ENCODE measurements at regions not wholly inside any gene's neighbourhood (a gene's known extent, or its start where the extent isn't known, plus 50 kb on each side); places are given as distances from the start of the nearest gene placed in this dataset.

DNA sequence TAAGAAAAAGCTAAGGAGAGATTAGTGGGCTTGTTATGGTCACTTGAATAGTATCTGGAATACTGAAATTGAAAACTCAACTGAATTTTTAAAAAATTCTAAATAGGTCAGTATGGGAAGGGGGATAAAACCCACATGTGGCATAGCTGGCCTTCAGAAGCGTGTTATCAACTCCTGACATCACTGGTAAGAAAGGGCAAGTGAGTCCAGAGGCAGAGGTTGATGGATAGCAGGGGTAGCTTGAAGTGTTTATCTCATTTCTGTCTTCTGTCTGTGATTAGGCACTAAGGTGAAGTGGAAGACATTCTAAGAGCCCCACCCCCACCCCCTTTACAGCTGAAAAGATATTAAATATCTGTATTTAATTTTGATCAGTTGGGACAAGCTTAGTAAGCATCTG lies 261.4 kb upstream of the TMTC1 start:
- H3K9me3 ChIP-seq: no peaks in the 10 kb centered on the region
- no peaks in the 10 kb centered on the region for H3K4me1 ChIP-seq (ENCODE audit: control insufficient read depth in 1 of 2, extremely low read depth in 1 of 2, insufficient read depth in 2 of 2, low read length in 2 of 2)
- DNase-seq (no peak), ATAC-seq (replicated peaks in 1 of 4) (no peak)
- ChIA-PET POLR2A (no interaction called here), CTCF (no interaction called here)
- no peak overlapping the region for H3K27ac ChIP-seq (ENCODE audit: low read length)
- peaks cover 2 to 8% (median 8%) of the 10 kb centered on the region in 3 donors for H3K9me3 Mint-ChIP-seq
- no peaks in the 10 kb centered on the region for H3K27me3 Mint-ChIP-seq
- H3K4me1 Mint-ChIP-seq: no peaks in the 10 kb centered on the region
- no peak overlapping the region for H3K4me3 Mint-ChIP-seq
- H3K36me3 ChIP-seq (ENCODE audit: control insufficient read depth in 2 of 2, extremely low read depth in 1 of 2, insufficient read depth in 1 of 2, low read length in 1 of 2): no peaks in the 10 kb centered on the region
- H3K36me3 Mint-ChIP-seq: no peaks in the 10 kb centered on the region
- no CpG with 5 or more reads among the region's 1 CpG for WGBS (ENCODE audit: insufficient coverage)
- H3K27ac Mint-ChIP-seq: no peak overlapping the region
- no peak overlapping the region for H3K4me3 ChIP-seq (ENCODE audit: control insufficient read depth in 1 of 2, extremely low read depth in 1 of 2, low read length in 1 of 2)
- no peaks in the 10 kb centered on the region for H3K27me3 ChIP-seq (replicated peaks in 1 of 2; ENCODE audit: control insufficient read depth in 2 of 2, extremely low read depth in 1 of 2, insufficient read depth in 2 of 2, low read length in 1 of 2)

DNA sequence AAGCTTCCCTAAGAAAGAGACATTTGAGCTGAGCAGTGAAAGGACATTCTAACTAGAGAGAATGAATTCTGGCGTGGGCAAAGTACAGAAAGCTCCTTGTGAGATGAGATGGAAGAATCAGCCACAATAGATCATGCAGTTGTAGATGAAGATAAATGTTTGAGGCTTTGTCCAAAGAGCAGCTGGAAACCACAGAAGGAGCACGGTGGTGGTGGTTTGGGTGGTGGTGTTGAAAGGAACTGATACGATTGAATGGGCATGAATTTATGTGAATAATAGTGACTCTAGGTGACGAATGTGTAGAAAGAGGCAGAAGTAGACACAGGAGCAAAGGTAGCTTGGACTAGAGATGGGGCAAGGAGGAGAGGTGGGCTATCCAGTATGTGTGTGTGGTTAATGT lies 260.5 kb upstream of the TMTC1 start:
- no peaks in the 10 kb centered on the region for H3K9me3 ChIP-seq
- no peaks in the 10 kb centered on the region for H3K4me1 ChIP-seq (ENCODE audit: control insufficient read depth in 1 of 2, extremely low read depth in 1 of 2, insufficient read depth in 2 of 2, low read length in 2 of 2)
- 76% methylated on average over 4 of the region's 4 CpGs for WGBS (ENCODE audit: insufficient coverage)
- ChIA-PET POLR2A (no interaction called here), CTCF (no interaction called here)
- Mint-ChIP-seq H3K4me1 (no peaks in the 10 kb centered on the region), H3K4me3 (no peak overlapping the region), H3K27ac (no peak overlapping the region), H3K9me3 (peaks cover 2 to 13% (median 9%) of the 10 kb centered on the region in 3 donors), H3K36me3 (no peaks in the 10 kb centered on the region), H3K27me3 (no peaks in the 10 kb centered on the region)
- no peak overlapping the region for H3K27ac ChIP-seq (ENCODE audit: low read length)
- DNase-seq (no peak), ATAC-seq (replicated peaks in 1 of 4) (no peak)
- H3K4me3 ChIP-seq (ENCODE audit: control insufficient read depth in 1 of 2, extremely low read depth in 1 of 2, low read length in 1 of 2): no peak overlapping the region
- no peaks in the 10 kb centered on the region for H3K36me3 ChIP-seq (ENCODE audit: control insufficient read depth in 2 of 2, extremely low read depth in 1 of 2, insufficient read depth in 1 of 2, low read length in 1 of 2)
- H3K27me3 ChIP-seq (replicated peaks in 1 of 2; ENCODE audit: control insufficient read depth in 2 of 2, extremely low read depth in 1 of 2, insufficient read depth in 2 of 2, low read length in 1 of 2): no peaks in the 10 kb centered on the region

GRCh38 chr12:30043151-30043847 lies 259.6 kb upstream of the TMTC1 start:
- no peaks in the 10 kb centered on the region for H3K4me1 ChIP-seq (ENCODE audit: control insufficient read depth in 1 of 2, extremely low read depth in 1 of 2, insufficient read depth in 2 of 2, low read length in 2 of 2)
- H3K9me3 ChIP-seq: no peaks in the 10 kb centered on the region
- H3K4me3 ChIP-seq (ENCODE audit: control insufficient read depth in 1 of 2, extremely low read depth in 1 of 2, low read length in 1 of 2): no peak overlapping the region
- CTCF ChIA-PET: no interaction called here
- no CpG with 5 or more reads among the region's 6 CpGs for WGBS (ENCODE audit: insufficient coverage)
- no peak for DNase-seq
- no peak for ATAC-seq (replicated peaks in 1 of 4)
- H3K9me3 Mint-ChIP-seq: peaks cover 2 to 15% (median 9%) of the 10 kb centered on the region in 3 donors
- H3K4me3 Mint-ChIP-seq: no peak overlapping the region
- no peaks in the 10 kb centered on the region for H3K27me3 ChIP-seq (replicated peaks in 1 of 2; ENCODE audit: control insufficient read depth in 2 of 2, extremely low read depth in 1 of 2, insufficient read depth in 2 of 2, low read length in 1 of 2)
- no peak overlapping the region for H3K27ac Mint-ChIP-seq
- no peaks in the 10 kb centered on the region for H3K36me3 Mint-ChIP-seq
- no peak overlapping the region for H3K27ac ChIP-seq (ENCODE audit: low read length)
- H3K27me3 Mint-ChIP-seq: no peaks in the 10 kb centered on the region
- H3K4me1 Mint-ChIP-seq: no peaks in the 10 kb centered on the region
- POLR2A ChIA-PET: no interaction called here
- no peaks in the 10 kb centered on the region for H3K36me3 ChIP-seq (ENCODE audit: control insufficient read depth in 2 of 2, extremely low read depth in 1 of 2, insufficient read depth in 1 of 2, low read length in 1 of 2)

- DNase-seq (no peak), ATAC-seq (replicated peaks in 1 of 4) (no peak)
- no peaks in the 10 kb centered on the region for H3K36me3 Mint-ChIP-seq
- peaks cover 2 to 15% (median 9%) of the 10 kb centered on the region in 3 donors for H3K9me3 Mint-ChIP-seq
- no peak overlapping the region for H3K27ac Mint-ChIP-seq
- Histone ChIP-seq H3K9me3 (no peaks in the 10 kb centered on the region), H3K36me3 (ENCODE audit: control insufficient read depth in 2 of 2, extremely low read depth in 1 of 2, insufficient read depth in 1 of 2, low read length in 1 of 2) (no peaks in the 10 kb centered on the region), H3K4me3 (ENCODE audit: control insufficient read depth in 1 of 2, extremely low read depth in 1 of 2, low read length in 1 of 2) (no peak overlapping the region), H3K4me1 (ENCODE audit: control insufficient read depth in 1 of 2, extremely low read depth in 1 of 2, insufficient read depth in 2 of 2, low read length in 2 of 2) (no peaks in the 10 kb centered on the region), H3K27ac (ENCODE audit: low read length) (no peak overlapping the region), H3K27me3 (replicated peaks in 1 of 2; ENCODE audit: control insufficient read depth in 2 of 2, extremely low read depth in 1 of 2, insufficient read depth in 2 of 2, low read length in 1 of 2) (no peaks in the 10 kb centered on the region)
- H3K4me3 Mint-ChIP-seq: no peak overlapping the region
- POLR2A ChIA-PET: no interaction called here
- no peaks in the 10 kb centered on the region for H3K27me3 Mint-ChIP-seq
- WGBS (ENCODE audit: insufficient coverage): no CpG with 5 or more reads among the region's 2 CpGs
- CTCF ChIA-PET: interaction anchor here in 1 of 2 donors (0.7 kb wide), 1 partner anchor 60 kb away, joined by 3 read pairs; no protein-coding TSS in a partner anchor
- no peaks in the 10 kb centered on the region for H3K4me1 Mint-ChIP-seq
These were observed 257.4 kb upstream of the TMTC1 start for GRCh38 chr12:30041096-30041495.

DNA sequence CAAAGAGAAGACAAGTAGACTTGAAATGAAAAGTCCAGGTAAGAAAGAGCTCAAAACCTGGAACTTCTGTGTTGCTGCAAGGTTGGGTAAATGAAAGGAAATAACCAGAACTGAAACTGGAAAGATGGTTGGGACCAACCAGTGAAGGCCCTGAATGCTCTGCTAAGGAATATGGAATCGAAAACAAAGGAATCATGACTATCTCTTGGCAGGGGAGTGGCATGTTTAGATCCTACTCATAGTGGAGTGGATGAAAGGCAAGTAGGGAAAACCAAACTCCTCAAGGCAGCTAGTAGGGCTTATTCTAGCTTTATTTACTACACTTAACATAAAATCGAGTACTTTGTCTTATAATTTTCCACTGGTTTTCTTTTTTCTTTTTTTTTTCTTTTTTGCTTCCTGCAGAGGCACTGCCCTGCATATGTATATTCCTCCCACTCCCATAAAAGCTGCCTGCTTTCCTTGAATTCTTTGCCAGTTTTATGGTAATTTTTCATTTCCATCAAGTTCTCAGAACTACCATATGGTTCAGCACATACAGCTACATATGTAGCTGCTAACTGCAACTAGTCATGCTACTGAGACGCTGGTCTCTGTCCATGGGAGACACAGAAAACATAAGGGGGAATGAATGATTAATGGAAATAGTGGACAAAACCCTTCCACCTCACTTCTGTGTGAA lies 247.1 kb upstream of the TMTC1 start:
- no peak overlapping the region for H3K4me3 ChIP-seq (ENCODE audit: control insufficient read depth in 1 of 2, extremely low read depth in 1 of 2, low read length in 1 of 2)
- ATAC-seq (replicated peaks in 1 of 4) (no peak), DNase-seq (no peak)
- ChIA-PET CTCF (no interaction called here), POLR2A (no interaction called here)
- Mint-ChIP-seq H3K27me3 (no peaks in the 10 kb centered on the region), H3K9me3 (peaks cover 4 to 14% (median 4%) of the 10 kb centered on the region in 3 donors), H3K4me1 (no peaks in the 10 kb centered on the region), H3K36me3 (no peaks in the 10 kb centered on the region), H3K27ac (no peak overlapping the region), H3K4me3 (no peak overlapping the region)
- no peaks in the 10 kb centered on the region for H3K36me3 ChIP-seq (ENCODE audit: control insufficient read depth in 2 of 2, extremely low read depth in 1 of 2, insufficient read depth in 1 of 2, low read length in 1 of 2)
- WGBS (ENCODE audit: insufficient coverage): no CpG with 5 or more reads among the region's 3 CpGs
- H3K27ac ChIP-seq (ENCODE audit: low read length): no peak overlapping the region
- no peaks in the 10 kb centered on the region for H3K4me1 ChIP-seq (ENCODE audit: control insufficient read depth in 1 of 2, extremely low read depth in 1 of 2, insufficient read depth in 2 of 2, low read length in 2 of 2)
- no peaks in the 10 kb centered on the region for H3K27me3 ChIP-seq (replicated peaks in 1 of 2; ENCODE audit: control insufficient read depth in 2 of 2, extremely low read depth in 1 of 2, insufficient read depth in 2 of 2, low read length in 1 of 2)
- no peaks in the 10 kb centered on the region for H3K9me3 ChIP-seq

- Histone ChIP-seq H3K27ac (ENCODE audit: low read length) (no peak overlapping the region), H3K36me3 (ENCODE audit: control insufficient read depth in 2 of 2, extremely low read depth in 1 of 2, insufficient read depth in 1 of 2, low read length in 1 of 2) (no peaks in the 10 kb centered on the region), H3K4me3 (ENCODE audit: control insufficient read depth in 1 of 2, extremely low read depth in 1 of 2, low read length in 1 of 2) (no peak overlapping the region), H3K27me3 (replicated peaks in 1 of 2; ENCODE audit: control insufficient read depth in 2 of 2, extremely low read depth in 1 of 2, insufficient read depth in 2 of 2, low read length in 1 of 2) (no peaks in the 10 kb centered on the region), H3K4me1 (ENCODE audit: control insufficient read depth in 1 of 2, extremely low read depth in 1 of 2, insufficient read depth in 2 of 2, low read length in 2 of 2) (no peaks in the 10 kb centered on the region), H3K9me3 (no peaks in the 10 kb centered on the region)
- ATAC-seq (replicated peaks in 1 of 4) (no peak), DNase-seq (no peak)
- POLR2A ChIA-PET: no interaction called here
- H3K4me1 Mint-ChIP-seq: no peaks in the 10 kb centered on the region
- CTCF ChIA-PET: no interaction called here
- H3K27ac Mint-ChIP-seq: no peak overlapping the region
- no peaks in the 10 kb centered on the region for H3K27me3 Mint-ChIP-seq
- no CpG with 5 or more reads among the region's 2 CpGs for WGBS (ENCODE audit: insufficient coverage)
- peaks cover 5 to 15% (median 9%) of the 10 kb centered on the region in 3 donors for H3K9me3 Mint-ChIP-seq
- H3K36me3 Mint-ChIP-seq: no peaks in the 10 kb centered on the region
- H3K4me3 Mint-ChIP-seq: no peak overlapping the region
These were observed 243.0 kb upstream of the TMTC1 start for GRCh38 chr12:30026621-30027234.

Measured in T-cell (primary cell).